B cell (primary cell): ENCODE measurements at regions not wholly inside any gene's neighbourhood (a gene's known extent, or its start where the extent isn't known, plus 50 kb on each side); places are given as distances from the start of the nearest gene placed in this dataset.

ENCODE experiments used
- ATAC-seq: fragments of 200-7000 bp; cut with Tn5 transposase; one replicate; pipeline ENCODE4 v1.10.0; 2021; ENCODE audit warnings: low read depth, mild to moderate bottlenecking, moderate number of reproducible peaks, moderate library complexity
- CTCF ChIA-PET: fragments of 350-600 bp; sonication (Branson Sonifier 250); formaldehyde crosslinking; loops from one replicate; lab custom pipeline; 2021; ENCODE audit warnings: antibody characterized with exemption, inconsistent platforms; lab: Charles Lee
- POLR2A ChIA-PET: fragments of 350-600 bp; sonication (Branson Sonifier 250); formaldehyde crosslinking; loops from one replicate; lab custom pipeline; 2021; ENCODE audit warnings: antibody characterized with exemption; lab: Charles Lee
- DNase-seq: peaks from one replicate; pipeline ENCODE4 v3.0.0; 2013
- H2AFZ ChIP-seq: 2 replicates; pipeline ENCODE4 v1.6.1; 2012; ENCODE audit warnings: mild to moderate bottlenecking, low read depth, low read length; ENCODE audit not compliant: insufficient read depth, poor library complexity, severe bottlenecking
- H3K27ac ChIP-seq, 2 donors: 1 replicate in 1 of 2; 2 replicates in 1 of 2; pipeline ENCODE4 v1.5.1; 2012 to 2013; ENCODE audit warnings: low read length in 2 of 2, mild to moderate bottlenecking in 2 of 2, moderate library complexity in 1 of 2
- H3K27me3 ChIP-seq, 4 experiments: fragments of 200-600 bp in 1 of 4; sonication (generic) in 1 of 4; replicated peaks in 1 of 4; 1 replicate in 2 of 4; 2 replicates in 2 of 4; pipeline versions ENCODE4 v1.6.1 to v1.7.0; 2013 to 2016; ENCODE audit warnings: low read length in 3 of 4, mild to moderate bottlenecking in 2 of 4, mixed read lengths in 1 of 4, moderate library complexity in 1 of 4; ENCODE audit not compliant: insufficient read depth in 4 of 4, control insufficient read depth in 3 of 4; ENCODE audit errors: control extremely low read depth in 1 of 4
- H3K36me3 ChIP-seq, 2 experiments: replicated peaks in 1 of 2; 1 replicate in 1 of 2; 2 replicates in 1 of 2; pipeline versions ENCODE4 v1.6.1 to v1.7.1; 2013; ENCODE audit warnings: low read length in 1 of 2; ENCODE audit not compliant: insufficient read depth in 2 of 2, control insufficient read depth in 1 of 2; ENCODE audit errors: control extremely low read depth in 1 of 2, extremely low read depth in 1 of 2
- H3K4me1 ChIP-seq, 2 donors: fragments of 200-600 bp in 1 of 2; sonication (generic) in 1 of 2; 1 replicate in 1 of 2; 2 replicates in 1 of 2; pipeline versions ENCODE4 v1.5.1 to v1.6.1; 2013 to 2017; ENCODE audit warnings: low read length in 2 of 2; ENCODE audit not compliant: control insufficient read depth in 2 of 2, insufficient read depth in 2 of 2
- H3K4me2 ChIP-seq: replicated peaks from 2 replicates; pipeline ENCODE3; 2012; ENCODE audit warnings: mild to moderate bottlenecking, low read depth, low read length; ENCODE audit not compliant: poor library complexity, severe bottlenecking
- H3K4me3 ChIP-seq, 5 experiments: fragments of 200-600 bp in 1 of 5; sonication (generic) in 1 of 5; 1 replicate in 3 of 5; 2 replicates in 2 of 5; pipeline versions ENCODE4 v1.5.1 to v1.7.0; 2011 to 2016; ENCODE audit warnings: low read length in 4 of 5, mild to moderate bottlenecking in 4 of 5, low read depth in 2 of 5, control low read depth in 1 of 5, moderate library complexity in 1 of 5; ENCODE audit not compliant: insufficient read depth in 1 of 5; ENCODE audit errors: control extremely low read depth in 1 of 5, extremely low read depth in 1 of 5
- H3K79me2 ChIP-seq: fragments of 200-600 bp; sonication (generic); one replicate; pipeline ENCODE4 v1.6.0; 2016; ENCODE audit warnings: low read length; ENCODE audit not compliant: control insufficient read depth, insufficient read depth
- H3K9ac ChIP-seq: fragments of 200-600 bp; sonication (generic); 2 replicates; pipeline ENCODE4 v1.6.1; 2017; ENCODE audit warnings: mild to moderate bottlenecking, low read length, moderate library complexity
- H3K9me3 ChIP-seq, 3 donors: one replicate each; pipeline versions ENCODE4 v1.6.1 to v1.7.1; 2013; ENCODE audit warnings: low read length in 2 of 3; ENCODE audit not compliant: control insufficient read depth in 2 of 3, insufficient read depth in 1 of 3; ENCODE audit errors: control extremely low read depth in 1 of 3
- H4K20me1 ChIP-seq: 2 replicates; pipeline ENCODE4 v1.6.0; 2012; ENCODE audit warnings: mild to moderate bottlenecking, low read length; ENCODE audit not compliant: insufficient read depth, control insufficient read depth, poor library complexity, severe bottlenecking
- H3K27ac Mint-ChIP-seq: one replicate; pipeline ENCODE4 v1.8.0; 2021; ENCODE audit warnings: mixed read lengths
- H3K27me3 Mint-ChIP-seq: one replicate; pipeline ENCODE4 v1.8.0; 2021; ENCODE audit warnings: mixed read lengths
- H3K4me1 Mint-ChIP-seq: one replicate; pipeline ENCODE4 v1.8.0; 2021; ENCODE audit warnings: mixed read lengths
- H3K4me3 Mint-ChIP-seq: one replicate; pipeline ENCODE4 v1.8.0; 2021; ENCODE audit warnings: mixed read lengths
- H3K9me3 Mint-ChIP-seq: one replicate; pipeline ENCODE4 v1.8.0; 2022; ENCODE audit warnings: mixed read lengths; ENCODE audit not compliant: insufficient read depth
- EZH2 ChIP-seq: IDR thresholded peaks from 2 replicates; pipeline ENCODE4 v1.6.1; 2012; ENCODE audit warnings: borderline replicate concordance, low read depth, mild to moderate bottlenecking, moderate library complexity, low read length; ENCODE audit not compliant: insufficient read depth, poor library complexity, severe bottlenecking
- WGBS: methylation state at CpG from one replicate; pipeline ENCODE4 v1.1.5; 2013; ENCODE audit warnings: missing lambda C conversion rate; ENCODE audit not compliant: insufficient coverage; 5-methylcytosine and 5-hydroxymethylcytosine counted together
- intact Hi-C: fragments of 100-400 bp; cut with micrococcal nuclease; formaldehyde crosslinking; loops from one replicate; pipeline ENCODE4 v1.10.0; 2022
- TF ChIP-seq, protein P1 (sequence below): fragments of 200-600 bp; IDR thresholded peaks from one replicate; pipeline ENCODE4 v1.8.0; 2022; ENCODE audit warnings: antibody characterized with exemption, mild to moderate bottlenecking

DNA sequence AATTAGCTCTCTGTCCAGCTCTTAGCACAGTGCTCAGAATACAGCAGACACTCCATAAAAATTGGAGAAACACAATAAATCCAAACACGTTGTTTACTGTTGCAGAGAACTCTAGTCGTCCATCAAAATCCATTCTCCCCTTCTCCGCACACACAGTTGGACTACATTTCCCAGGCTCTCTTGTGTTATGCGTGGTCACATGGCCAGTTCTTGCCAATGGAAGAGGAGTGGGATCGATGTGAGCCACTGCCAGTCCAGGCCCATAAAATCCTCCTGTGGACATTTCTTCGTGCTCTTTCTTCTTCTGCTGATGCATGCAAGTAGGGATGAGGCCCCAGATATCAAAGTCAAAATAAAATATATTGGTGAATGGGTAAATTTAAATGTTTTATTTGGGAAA lies 114.3 kb upstream of the FMN2 start:
- POLR2A ChIA-PET: no interaction called here
- Mint-ChIP-seq H3K9me3 (peaks cover 7% of the 10 kb centered on the region), H3K27me3 (no peaks in the 10 kb centered on the region), H3K4me3 (no peak overlapping the region), H3K27ac (no peak overlapping the region), H3K4me1 (no peaks in the 10 kb centered on the region)
- no peak for ATAC-seq
- Histone ChIP-seq H3K4me1 (no peaks in the 10 kb centered on the region), H3K9me3 (peaks cover 0 to 16% (median 4%) of the 10 kb centered on the region in 3 donors), H3K4me2 (no peak overlapping the region), H3K27me3 (no peaks in the 10 kb centered on the region), H4K20me1 (no peaks in the 10 kb centered on the region), H3K79me2 (no peaks in the 10 kb centered on the region), H2AFZ (no peak overlapping the region), H3K36me3 (no peaks in the 10 kb centered on the region), H3K9ac (no peak overlapping the region), H3K27ac (no peak overlapping the region), H3K4me3 (no peak overlapping the region)
- CTCF ChIA-PET: interaction anchor here (0.8 to 1.3 kb wide), 2 partner anchors 25 to 32 kb away, joined by 3 to 4 read pairs; no protein-coding TSS in a partner anchor
- intact Hi-C loops: no loop called here
- DNase-seq: no peak
- WGBS: 77% methylated on average over 3 of the region's 6 CpGs
- TF ChIP-seq EZH2: no peak
- TF ChIP-seq, protein P1, sequence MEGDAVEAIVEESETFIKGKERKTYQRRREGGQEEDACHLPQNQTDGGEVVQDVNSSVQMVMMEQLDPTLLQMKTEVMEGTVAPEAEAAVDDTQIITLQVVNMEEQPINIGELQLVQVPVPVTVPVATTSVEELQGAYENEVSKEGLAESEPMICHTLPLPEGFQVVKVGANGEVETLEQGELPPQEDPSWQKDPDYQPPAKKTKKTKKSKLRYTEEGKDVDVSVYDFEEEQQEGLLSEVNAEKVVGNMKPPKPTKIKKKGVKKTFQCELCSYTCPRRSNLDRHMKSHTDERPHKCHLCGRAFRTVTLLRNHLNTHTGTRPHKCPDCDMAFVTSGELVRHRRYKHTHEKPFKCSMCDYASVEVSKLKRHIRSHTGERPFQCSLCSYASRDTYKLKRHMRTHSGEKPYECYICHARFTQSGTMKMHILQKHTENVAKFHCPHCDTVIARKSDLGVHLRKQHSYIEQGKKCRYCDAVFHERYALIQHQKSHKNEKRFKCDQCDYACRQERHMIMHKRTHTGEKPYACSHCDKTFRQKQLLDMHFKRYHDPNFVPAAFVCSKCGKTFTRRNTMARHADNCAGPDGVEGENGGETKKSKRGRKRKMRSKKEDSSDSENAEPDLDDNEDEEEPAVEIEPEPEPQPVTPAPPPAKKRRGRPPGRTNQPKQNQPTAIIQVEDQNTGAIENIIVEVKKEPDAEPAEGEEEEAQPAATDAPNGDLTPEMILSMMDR: no peak

DNA sequence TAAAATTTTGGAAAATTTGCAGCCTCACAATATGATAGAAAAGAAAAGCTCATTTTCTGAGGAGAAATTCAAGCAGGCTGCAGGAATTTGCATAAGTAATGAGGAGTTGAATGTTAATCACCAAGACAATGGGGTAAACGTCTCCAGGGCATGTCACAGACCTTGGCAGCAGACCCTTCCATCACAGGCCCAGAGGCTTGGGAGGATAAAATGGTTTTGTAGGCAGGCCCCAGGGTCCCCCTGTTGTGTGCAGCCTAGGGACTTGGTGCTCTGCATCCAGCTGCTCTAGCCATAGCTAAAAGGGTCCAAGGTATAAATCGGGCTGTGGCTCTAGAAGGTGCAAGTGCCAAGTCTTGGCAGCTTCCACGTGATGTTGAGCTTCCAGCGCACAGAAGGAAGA lies 112.2 kb upstream of the FMN2 start:
- peaks cover 7% of the 10 kb centered on the region for H3K9me3 Mint-ChIP-seq
- H3K4me1 Mint-ChIP-seq: no peaks in the 10 kb centered on the region
- DNase-seq: no peak
- ATAC-seq: no peak
- no peak overlapping the region for H3K27ac Mint-ChIP-seq
- Histone ChIP-seq H3K27me3 (no peaks in the 10 kb centered on the region), H4K20me1 (no peaks in the 10 kb centered on the region), H3K36me3 (no peaks in the 10 kb centered on the region), H2AFZ (no peak overlapping the region), H3K27ac (no peak overlapping the region), H3K9me3 (peaks cover 0 to 19% (median 4%) of the 10 kb centered on the region in 3 donors), H3K4me1 (no peaks in the 10 kb centered on the region), H3K4me3 (no peak overlapping the region), H3K79me2 (no peaks in the 10 kb centered on the region), H3K9ac (no peak overlapping the region), H3K4me2 (no peak overlapping the region)
- H3K27me3 Mint-ChIP-seq: no peaks in the 10 kb centered on the region
- ChIA-PET CTCF (no interaction called here), POLR2A (no interaction called here)
- TF ChIP-seq, protein P1: no peak
- TF ChIP-seq EZH2: no peak
- H3K4me3 Mint-ChIP-seq: no peak overlapping the region
- intact Hi-C loops: no loop called here
- 83% methylated on average over 4 of the region's 4 CpGs for WGBS
